IMR-90 (cell line): ENCODE measurements at regions not wholly inside any gene's neighbourhood (a gene's known extent, or its start where the extent isn't known, plus 50 kb on each side); places are given as distances from the start of the nearest gene placed in this dataset.

Experiments
- ATAC-seq: fragments of 200-7000 bp; cut with Tn5 transposase; 2 replicates; pipeline ENCODE4 v1.9.1; 2020; ENCODE audit warnings: low read depth, mild to moderate bottlenecking, moderate library complexity
- BruUV-seq: library from RNA; stranded (reverse); fragments of 400-500 nt; replicated peaks from 2 replicates; lab custom pipeline; 2021; lab: Mats Ljungman, UMichigan
- CTCF ChIA-PET: fragments of 300-600 bp; formaldehyde crosslinking; extraction: SDS; loops from one replicate; lab custom pipeline; 2021; ENCODE audit warnings: antibody characterized with exemption; lab: Yijun Ruan, JAX
- POLR2A ChIA-PET: fragments of 300-600 bp; sonication (Branson Sonifier 250); formaldehyde crosslinking; loops from one replicate; lab custom pipeline; 2022; ENCODE audit warnings: antibody characterized with exemption; ENCODE audit not compliant: unreplicated experiment; lab: Charles Lee
- DNase-seq: peaks from one replicate; pipeline ENCODE4 v3.0.0; 2013
- H2AFZ ChIP-seq: replicated peaks from 2 replicates; pipeline ENCODE3; 2013; ENCODE audit warnings: low read length, mild to moderate bottlenecking; ENCODE audit not compliant: poor library complexity
- H2AK5ac ChIP-seq: 2 replicates; pipeline ENCODE4 v1.6.1; 2013; ENCODE audit warnings: low read depth, low read length, inconsistent platforms
- H2AK9ac ChIP-seq: replicated peaks from 2 replicates; pipeline ENCODE3; 2013; ENCODE audit warnings: mild to moderate bottlenecking, low read depth, low read length, moderate library complexity; ENCODE audit not compliant: poor library complexity
- H2BK120ac ChIP-seq: 2 replicates; pipeline ENCODE4 v1.6.1; 2013; ENCODE audit warnings: low read depth, low read length, inconsistent platforms
- H2BK15ac ChIP-seq: 3 replicates; pipeline ENCODE4 v1.6.1; 2013; ENCODE audit warnings: low read depth, low read length, inconsistent platforms
- H2BK20ac ChIP-seq: 2 replicates; pipeline ENCODE4 v1.6.1; 2013; ENCODE audit warnings: low read depth, mild to moderate bottlenecking, inconsistent platforms, low read length, moderate library complexity
- H2BK5ac ChIP-seq: 2 replicates; pipeline ENCODE4 v1.6.1; 2013; ENCODE audit warnings: mild to moderate bottlenecking, low read depth, low read length, inconsistent platforms; ENCODE audit not compliant: poor library complexity, severe bottlenecking
- H3K14ac ChIP-seq: replicated peaks from 2 replicates; pipeline ENCODE4 v1.6.1; 2013; ENCODE audit warnings: low read depth, low read length, inconsistent platforms
- H3K18ac ChIP-seq: 2 replicates; pipeline ENCODE4 v1.6.1; 2013; ENCODE audit warnings: low read depth, low read length, control low read depth
- H3K23ac ChIP-seq: 2 replicates; pipeline ENCODE4 v1.6.1; 2013; ENCODE audit warnings: low read depth, low read length, inconsistent platforms
- H3K27ac ChIP-seq: 2 replicates; pipeline ENCODE4 v1.5.1; 2013; ENCODE audit warnings: mild to moderate bottlenecking, control low read depth, low read length; ENCODE audit not compliant: insufficient read depth
- H3K27me3 ChIP-seq: 2 replicates; pipeline ENCODE4 v1.6.1; 2013; ENCODE audit warnings: low read length; ENCODE audit not compliant: control insufficient read depth, insufficient read depth
- H3K36me3 ChIP-seq: 2 replicates; pipeline ENCODE4 v1.6.1; 2013; ENCODE audit warnings: low read length, mixed read lengths; ENCODE audit not compliant: control insufficient read depth, insufficient read depth
- H3K4ac ChIP-seq: 2 replicates; pipeline ENCODE4 v1.6.1; 2013; ENCODE audit warnings: low read depth, low read length, inconsistent platforms
- H3K4me1 ChIP-seq: 2 replicates; pipeline ENCODE4 v1.6.1; 2013; ENCODE audit warnings: low read length, mixed read lengths; ENCODE audit not compliant: control insufficient read depth, insufficient read depth
- H3K4me2 ChIP-seq: 2 replicates; pipeline ENCODE4 v1.6.1; 2013; ENCODE audit warnings: low read depth, mild to moderate bottlenecking, control low read depth, low read length, moderate library complexity
- H3K4me3 ChIP-seq: 2 replicates; pipeline ENCODE4 v1.5.1; 2013; ENCODE audit warnings: low read depth, mild to moderate bottlenecking, control low read depth, low read length, moderate library complexity; ENCODE audit not compliant: insufficient read depth
- H3K56ac ChIP-seq: 2 replicates; pipeline ENCODE4 v1.6.1; 2013; ENCODE audit warnings: low read length, inconsistent platforms; ENCODE audit not compliant: insufficient read depth; ENCODE audit errors: extremely low read depth
- H3K79me1 ChIP-seq, 2 experiments: 2 replicates each; pipeline ENCODE4 v1.6.1; 2013; ENCODE audit warnings: low read length in 2 of 2, inconsistent platforms in 1 of 2, low read depth in 1 of 2
- H3K9ac ChIP-seq: 2 replicates; pipeline ENCODE4 v1.6.1; 2013; ENCODE audit warnings: low read depth, low read length, control low read depth
- H3K9me1 ChIP-seq: 2 replicates; pipeline ENCODE4 v1.6.1; 2013; ENCODE audit warnings: low read length, inconsistent platforms; ENCODE audit not compliant: insufficient read depth
- H3K9me3 ChIP-seq: 2 replicates; pipeline ENCODE4 v1.6.1; 2013; ENCODE audit warnings: low read length; ENCODE audit not compliant: control insufficient read depth, insufficient read depth
- H4K20me1 ChIP-seq: 2 replicates; pipeline ENCODE4 v1.6.1; 2013; ENCODE audit warnings: low read length, inconsistent platforms; ENCODE audit not compliant: insufficient read depth
- H4K5ac ChIP-seq: 2 replicates; pipeline ENCODE4 v1.6.1; 2013; ENCODE audit warnings: mild to moderate bottlenecking, low read depth, low read length, control low read depth
- H4K8ac ChIP-seq, 2 experiments: 2 replicates each; pipeline ENCODE4 v1.6.1; 2013; ENCODE audit warnings: low read depth in 2 of 2, low read length in 2 of 2, control low read depth in 1 of 2, inconsistent platforms in 1 of 2
- H4K91ac ChIP-seq: 2 replicates; pipeline ENCODE4 v1.6.1; 2013; ENCODE audit warnings: low read depth, low read length, inconsistent platforms; ENCODE audit not compliant: insufficient read depth
- BHLHE40 ChIP-seq: fragments of 150-350 bp; IDR thresholded peaks from 2 replicates; pipeline ENCODE4 v1.6.1; 2016; ENCODE audit warnings: mild to moderate bottlenecking, low read depth, low read length
- CHD1 ChIP-seq: IDR thresholded peaks from 2 replicates; pipeline ENCODE4 v1.6.1; 2012; ENCODE audit warnings: low read depth, low read length, improper control_type of control experiment
- CTCF ChIP-seq: conservative IDR thresholded peaks from 2 replicates; pipeline ENCODE4 v1.5.1; 2012; ENCODE audit warnings: mild to moderate bottlenecking, low read depth, low read length, improper control_type of control experiment
- FOS ChIP-seq: fragments of 150-350 bp; IDR thresholded peaks from 2 replicates; pipeline ENCODE4 v1.6.1; 2016; ENCODE audit warnings: low read depth, low read length
- MAFK ChIP-seq: IDR thresholded peaks from 2 replicates; pipeline ENCODE4 v1.6.1; 2012; ENCODE audit warnings: low read depth, low read length, improper control_type of control experiment
- MAZ ChIP-seq: IDR thresholded peaks from 2 replicates; pipeline ENCODE4 v1.6.1; 2012; ENCODE audit warnings: low read depth, mild to moderate bottlenecking, low read length, improper control_type of control experiment, moderate library complexity, borderline replicate concordance
- MXI1 ChIP-seq: IDR thresholded peaks from 2 replicates; pipeline ENCODE4 v1.6.1; 2012; ENCODE audit warnings: low read depth, mild to moderate bottlenecking, low read length, moderate library complexity, borderline replicate concordance
- NFE2L2 ChIP-seq: fragments of 150-350 bp; IDR thresholded peaks from 2 replicates; pipeline ENCODE4 v1.6.1; 2016; ENCODE audit warnings: low read depth, mild to moderate bottlenecking, low read length
- POLR2A ChIP-seq: IDR thresholded peaks from 2 replicates; pipeline ENCODE4 v1.6.1; 2012; ENCODE audit warnings: mild to moderate bottlenecking, low read depth, low read length
- RAD21 ChIP-seq: IDR thresholded peaks from 2 replicates; pipeline ENCODE4 v1.6.1; 2012; ENCODE audit warnings: low read length, improper control_type of control experiment
- RCOR1 ChIP-seq: IDR thresholded peaks from 2 replicates; pipeline ENCODE4 v1.6.1; 2012; ENCODE audit warnings: mild to moderate bottlenecking, low read length, improper control_type of control experiment; ENCODE audit not compliant: insufficient replicate concordance
- RFX5 ChIP-seq: IDR thresholded peaks from 2 replicates; pipeline ENCODE4 v1.8.0; 2012; ENCODE audit warnings: low read depth, mild to moderate bottlenecking, low read length, moderate library complexity
- USF2 ChIP-seq: fragments of 150-350 bp; IDR thresholded peaks from 2 replicates; pipeline ENCODE4 v1.6.1; 2017; ENCODE audit warnings: mild to moderate bottlenecking, antibody characterized with exemption, low read length, low read depth
- dilution Hi-C: fragments of 300-500 bp; cut with HindIII; formaldehyde crosslinking; loops from one replicate; pipeline ENCODE4 v1.14.3; 2018; ENCODE audit warnings: low sequenced_read_pairs; ENCODE audit not compliant: unreplicated experiment
- in situ Hi-C: fragments of 300-500 bp; cut with MboI; formaldehyde crosslinking; loops from 3 replicates; pipeline ENCODE4 v1.14.3; 2019; ENCODE audit warnings: low sequenced_read_pairs, inconsistent platforms, mixed read lengths
- intact Hi-C: fragments of 100-400 bp; cut with micrococcal nuclease; formaldehyde crosslinking; loops from 2 replicates; pipeline ENCODE4 v1.10.0; 2022
- TF ChIP-seq, protein P1 (sequence below): fragments of 150-350 bp; IDR thresholded peaks from 2 replicates; pipeline ENCODE4 v1.6.1; 2016; ENCODE audit warnings: low read depth, mild to moderate bottlenecking, low read length, moderate library complexity, borderline replicate concordance

- TF ChIP-seq FOS: no peak
Measured at GRCh38 chr2:136212426-136213378, 94.8 kb upstream of the CXCR4 start (continued).

DNA sequence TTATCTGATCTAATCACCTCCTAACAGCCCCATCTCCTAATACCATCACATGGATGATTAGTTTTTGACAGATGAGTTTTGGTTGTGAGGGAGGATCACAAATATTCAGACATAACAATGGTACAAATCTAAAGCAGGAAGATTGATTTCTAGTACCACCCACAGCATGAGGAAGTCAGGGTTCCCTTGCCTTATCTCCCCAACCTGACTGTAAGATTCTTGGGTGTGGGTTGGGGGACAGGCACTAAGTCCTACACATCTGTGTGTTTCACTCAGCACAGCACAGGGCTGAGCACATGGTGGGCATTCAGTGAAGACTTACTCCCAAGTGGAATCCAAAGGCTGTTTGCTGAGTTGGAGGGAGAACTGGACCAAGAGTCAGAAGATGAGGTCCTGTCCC, 93.8 kb upstream of the CXCR4 start:
- H3K4me2 ChIP-seq: no peak overlapping the region
- H4K8ac ChIP-seq: no peak overlapping the region
- no peak overlapping the region for H2BK120ac ChIP-seq
- no peak overlapping the region for H2AK5ac ChIP-seq
- H2AFZ ChIP-seq: no peak overlapping the region
- no peak overlapping the region for H2BK20ac ChIP-seq
- no peak overlapping the region for H3K4ac ChIP-seq
- H3K9ac ChIP-seq: no peak overlapping the region
- H3K9me1 ChIP-seq: no peaks in the 10 kb centered on the region
- H3K9me3 ChIP-seq: no peaks in the 10 kb centered on the region
- H3K27me3 ChIP-seq: no peaks in the 10 kb centered on the region
- no peak overlapping the region for H2BK5ac ChIP-seq
- intact Hi-C loops: no loop called here
- no peak for ATAC-seq
- no peak overlapping the region for H3K56ac ChIP-seq
- no peak overlapping the region for H3K27ac ChIP-seq
- in situ Hi-C loops: no loop called here
- no peak overlapping the region for H2BK15ac ChIP-seq
- dilution Hi-C loops: no loop called here
- H3K18ac ChIP-seq: no peak overlapping the region
- no peak overlapping the region for H3K14ac ChIP-seq
- no peak overlapping the region for H3K23ac ChIP-seq
- DNase-seq: no peak
- H4K5ac ChIP-seq: no peak overlapping the region
- no peak overlapping the region for H3K4me3 ChIP-seq
- no peaks in the 10 kb centered on the region for H3K36me3 ChIP-seq
- H3K4me1 ChIP-seq: no peaks in the 10 kb centered on the region
- H3K79me1 ChIP-seq: no peaks in the 10 kb centered on the region
- BruUV-seq: no TSS peak
- ChIA-PET CTCF (no interaction called here), POLR2A (no interaction called here)
- no peak overlapping the region for H2AK9ac ChIP-seq
- H4K20me1 ChIP-seq: no peaks in the 10 kb centered on the region
- H4K91ac ChIP-seq: no peak overlapping the region
- TF ChIP-seq CHD1 (no peak), RCOR1 (no peak), CTCF (no peak), MAFK (no peak), MXI1 (no peak), POLR2A (no peak), RAD21 (no peak), BHLHE40 (no peak), MAZ (no peak), RFX5 (no peak), FOS (no peak), USF2 (no peak), NFE2L2 (no peak)
- TF ChIP-seq, protein P1, sequence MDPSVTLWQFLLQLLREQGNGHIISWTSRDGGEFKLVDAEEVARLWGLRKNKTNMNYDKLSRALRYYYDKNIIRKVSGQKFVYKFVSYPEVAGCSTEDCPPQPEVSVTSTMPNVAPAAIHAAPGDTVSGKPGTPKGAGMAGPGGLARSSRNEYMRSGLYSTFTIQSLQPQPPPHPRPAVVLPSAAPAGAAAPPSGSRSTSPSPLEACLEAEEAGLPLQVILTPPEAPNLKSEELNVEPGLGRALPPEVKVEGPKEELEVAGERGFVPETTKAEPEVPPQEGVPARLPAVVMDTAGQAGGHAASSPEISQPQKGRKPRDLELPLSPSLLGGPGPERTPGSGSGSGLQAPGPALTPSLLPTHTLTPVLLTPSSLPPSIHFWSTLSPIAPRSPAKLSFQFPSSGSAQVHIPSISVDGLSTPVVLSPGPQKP: no peak
